DOHH2 (cell line): ENCODE measurements at regions not wholly inside any gene's neighbourhood (a gene's known extent, or its start where the extent isn't known, plus 50 kb on each side); places are given as distances from the start of the nearest gene placed in this dataset.

Experiments used
- CTCF ChIP-seq: fragments of 200-600 bp; sonication (generic); IDR thresholded peaks from one replicate; pipeline ENCODE4 v1.5.1; 2014; ENCODE audit warnings: antibody characterized with exemption, mild to moderate bottlenecking, low read depth, low read length; ENCODE audit not compliant: poor library complexity, severe bottlenecking
- EZH2phosphoT487 ChIP-seq: fragments of 200-600 bp; sonication (generic); IDR thresholded peaks from 2 replicates; pipeline ENCODE4 v1.6.1; 2017; ENCODE audit warnings: borderline replicate concordance, mild to moderate bottlenecking, antibody characterized with exemption, low read length, moderate library complexity, mixed read lengths

DNA sequence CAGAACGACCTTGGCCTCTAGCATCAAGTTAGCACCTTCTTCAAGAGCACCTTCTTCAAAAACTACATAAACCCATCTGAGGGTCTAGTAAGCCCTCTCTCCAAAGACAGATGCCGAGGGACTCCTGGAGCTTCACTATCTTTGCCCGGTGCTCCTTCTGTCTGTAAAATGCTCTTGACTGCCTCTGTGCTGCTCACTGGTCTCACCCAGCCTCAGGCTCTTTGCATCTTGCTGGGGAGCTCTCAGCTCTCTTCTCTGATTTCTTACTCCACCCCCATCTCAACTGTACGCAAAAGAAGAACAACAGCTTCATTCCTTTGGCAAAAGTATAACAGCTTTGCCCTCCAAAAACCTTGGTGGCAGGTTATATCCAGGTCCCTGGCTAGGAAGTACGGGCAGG is 404.2 kb downstream of the KLF12 start:
- TF ChIP-seq CTCF: no peak
- no peak for TF ChIP-seq EZH2phosphoT487
